Tibial artery (tissue), 4 donors: ENCODE measurements at regions not wholly inside any gene's neighbourhood (a gene's known extent, or its start where the extent isn't known, plus 50 kb on each side); places are given as distances from the start of the nearest gene placed in this dataset.

ENCODE experiments used
- DNase-seq, 2 donors: peaks; one replicate each; pipeline ENCODE4 v3.0.0-alpha.2; 2019
- H3K27ac ChIP-seq, 2 donors: fragments of 200-600 bp; sonication (generic) in 1 of 2; 1 replicate in 1 of 2; 2 replicates in 1 of 2; pipeline ENCODE4 v1.5.1; 2018 to 2019; ENCODE audit warnings: mild to moderate bottlenecking in 1 of 2
- H3K27me3 ChIP-seq, 2 donors: fragments of 200-600 bp; sonication (generic) in 1 of 2; one replicate each; pipeline versions ENCODE4 v1.5.1 to v1.6.0; 2016 to 2019
- H3K36me3 ChIP-seq, 3 donors: fragments of 200-600 bp; sonication (generic) in 2 of 3; one replicate each; pipeline ENCODE4 v1.5.1; 2016 to 2019; ENCODE audit warnings: mild to moderate bottlenecking in 2 of 3
- H3K4me1 ChIP-seq, 4 donors: fragments of 200-600 bp; sonication (generic) in 2 of 4; 1 replicate in 3 of 4; 2 replicates in 1 of 4; pipeline ENCODE4 v1.5.1; 2016 to 2019
- H3K4me3 ChIP-seq, 2 donors: fragments of 200-600 bp; sonication (generic) in 1 of 2; 1 replicate in 1 of 2; 2 replicates in 1 of 2; pipeline ENCODE4 v1.5.1; 2018 to 2019; ENCODE audit warnings: mild to moderate bottlenecking in 2 of 2
- H3K9me3 ChIP-seq, 3 donors: fragments of 200-600 bp; sonication (generic) in 1 of 3; one replicate each; pipeline ENCODE4 v1.5.1; 2016 to 2019
- CTCF ChIP-seq, 2 experiments: fragments of 200-600 bp in 1 of 2; fragments of 450-650 bp in 1 of 2; IDR thresholded peaks; one replicate each; pipeline ENCODE4 v1.5.1; 2017 to 2019; ENCODE audit warnings: antibody characterized with exemption in 2 of 2, mild to moderate bottlenecking in 1 of 2, moderate library complexity in 1 of 2
- intact Hi-C: fragments of 100-400 bp; cut with DNase I; formaldehyde crosslinking; loops from one replicate; pipeline ENCODE4 v1.15.0; 2023; ENCODE audit warnings: low total_unique reads

- no peak for DNase-seq
- H3K9me3 ChIP-seq: no peaks in the 10 kb centered on the region
- no peaks in the 10 kb centered on the region for H3K36me3 ChIP-seq
- H3K4me1 ChIP-seq: peaks cover 0 to 27% (median 6%) of the 10 kb centered on the region in 4 donors
- intact Hi-C loops: no loop called here
- peaks cover 0 to 5% of the 10 kb centered on the region in 2 donors for H3K27me3 ChIP-seq
- TF ChIP-seq CTCF (IDR thresholded peaks at IDR 0.05): no peak
- no peak overlapping the region for H3K4me3 ChIP-seq
- H3K27ac ChIP-seq: peak overlapping the region; percentile 43 to 48
Observed at GRCh38 chr16:66130296-66130905, 236.1 kb upstream of the CDH5 start.

- H3K27ac ChIP-seq: no peak overlapping the region
- intact Hi-C loops: no loop called here
Observed at GRCh38 chr16:66129196-66129595, 237.3 kb upstream of the CDH5 start.

GRCh38 chr16:66128371-66128770, 238.1 kb upstream of the CDH5 start:
- H3K27ac ChIP-seq: no peak overlapping the region
- intact Hi-C loops: no loop called here

More at GRCh38 chr16:66129196-66129595, 237.3 kb upstream of the CDH5 start:
- no peaks in the 10 kb centered on the region for H3K9me3 ChIP-seq
- TF ChIP-seq CTCF (IDR thresholded peaks at IDR 0.05): no peak
- no peaks in the 10 kb centered on the region for H3K36me3 ChIP-seq
- peaks cover 0 to 5% of the 10 kb centered on the region in 2 donors for H3K27me3 ChIP-seq
- peaks cover 0 to 17% (median 0%) of the 10 kb centered on the region in 4 donors for H3K4me1 ChIP-seq
- DNase-seq: no peak
- no peak overlapping the region for H3K4me3 ChIP-seq

GRCh38 chr16:66127459-66128370, 238.8 kb upstream of the CDH5 start:
- Histone ChIP-seq H3K9me3 (no peaks in the 10 kb centered on the region), H3K36me3 (no peaks in the 10 kb centered on the region), H3K4me1 (peaks cover 0 to 17% (median 0%) of the 10 kb centered on the region in 4 donors), H3K27me3 (peaks cover 0 to 5% of the 10 kb centered on the region in 2 donors), H3K27ac (no peak overlapping the region), H3K4me3 (no peak overlapping the region)
- DNase-seq: peak in 1 of 2 donors; percentile 39
- intact Hi-C loops: no loop called here
- no peak for TF ChIP-seq CTCF (IDR thresholded peaks at IDR 0.05)

More at GRCh38 chr16:66128371-66128770, 238.1 kb upstream of the CDH5 start:
- no peak for TF ChIP-seq CTCF (IDR thresholded peaks at IDR 0.05)
- H3K4me1 ChIP-seq: peaks cover 0 to 17% (median 0%) of the 10 kb centered on the region in 4 donors
- no peaks in the 10 kb centered on the region for H3K36me3 ChIP-seq
- H3K27me3 ChIP-seq: peaks cover 0 to 5% of the 10 kb centered on the region in 2 donors
- H3K9me3 ChIP-seq: no peaks in the 10 kb centered on the region
- no peak for DNase-seq
- H3K4me3 ChIP-seq: no peak overlapping the region

GRCh38 chr16:66121466-66121865, 245.0 kb upstream of the CDH5 start:
- no peak for TF ChIP-seq CTCF (IDR thresholded peaks at IDR 0.05)
- H3K4me1 ChIP-seq: no peaks in the 10 kb centered on the region

More at GRCh38 chr16:66121466-66121865, 245.0 kb upstream of the CDH5 start:
- Histone ChIP-seq H3K27me3 (peaks cover 0 to 5% of the 10 kb centered on the region in 2 donors), H3K9me3 (no peaks in the 10 kb centered on the region), H3K36me3 (no peaks in the 10 kb centered on the region), H3K4me3 (no peak overlapping the region), H3K27ac (no peak overlapping the region)
- no peak for DNase-seq
- intact Hi-C loops: no loop called here
